ENCODE measurements at regions not wholly inside any gene's neighbourhood (a gene's known extent, or its start where the extent isn't known, plus 50 kb on each side); places are given as distances from the start of the nearest gene placed in this dataset.

GRCh38 chr6:132096245-132096644 lies 145.1 kb upstream of the CCN2 start:
- POLR2A ChIA-PET (ENCODE audit: unreplicated experiment): no interaction called here

More at GRCh38 chr6:132096245-132096644, 145.1 kb upstream of the CCN2 start:
- CTCF ChIA-PET: interaction anchor here (0.6 kb wide), 1 partner anchor 67 kb away, joined by 3 read pairs; no protein-coding TSS in a partner anchor
- Histone ChIP-seq H3K18ac (ENCODE audit: low read depth, low read length) (0 out of 2 replicates have a peak overlapping the region, but pooled peaks have one; percentile 1), H4K20me1 (ENCODE audit: insufficient read depth, low read length) (no peaks in the 10 kb centered on the region), H3K4ac (ENCODE audit: low read depth, low read length) (peak overlapping the region; percentile 15; the same call in 1 of the 2 replicates), H3K9me3 (ENCODE audit: control insufficient read depth, insufficient read depth, low read length) (no peaks in the 10 kb centered on the region), H4K8ac (ENCODE audit: low read depth in 2 of 2, low read length in 2 of 2) (no peak overlapping the region), H3K27me3 (ENCODE audit: control insufficient read depth, insufficient read depth, low read length) (no peaks in the 10 kb centered on the region), H3K9ac (ENCODE audit: low read depth, low read length) (no peak overlapping the region), H3K4me2 (ENCODE audit: low read depth, low read length) (no peak overlapping the region), H3K56ac (ENCODE audit: extremely low read depth, insufficient read depth, low read length) (no peak overlapping the region), H3K79me1 (ENCODE audit: low read depth in 1 of 2, low read length in 2 of 2) (no peaks in the 10 kb centered on the region), H2AK5ac (ENCODE audit: low read depth, low read length) (peak overlapping the region; percentile 1; the same call in 1 of the 2 replicates), H2AK9ac (replicated peaks; ENCODE audit: low read depth, low read length, poor library complexity) (no peak overlapping the region), H2BK20ac (ENCODE audit: low read depth, low read length) (peak overlapping the region; percentile 8; the same call in 1 of the 2 replicates), H3K27ac (ENCODE audit: insufficient read depth, low read length) (no peak overlapping the region), H3K23ac (ENCODE audit: low read depth, low read length) (no peak overlapping the region), H2BK15ac (ENCODE audit: low read depth, low read length) (peak overlapping the region; percentile 7; the same call in 1 of the 3 replicates), H3K4me3 (ENCODE audit: insufficient read depth, low read depth, low read length) (no peak overlapping the region), H2BK5ac (ENCODE audit: low read depth, low read length, poor library complexity, severe bottlenecking) (no peak overlapping the region), H3K36me3 (ENCODE audit: control insufficient read depth, insufficient read depth, low read length) (no peaks in the 10 kb centered on the region), H3K14ac (replicated peaks; ENCODE audit: low read depth, low read length) (no peak overlapping the region), H2BK120ac (ENCODE audit: low read depth, low read length) (no peak overlapping the region; the same call in 1 of the 2 replicates), H4K5ac (ENCODE audit: low read depth, low read length) (no peak overlapping the region), H3K9me1 (ENCODE audit: insufficient read depth, low read length) (no peaks in the 10 kb centered on the region), H2AFZ (replicated peaks; ENCODE audit: low read length, poor library complexity) (peak overlapping the region; percentile 40), H4K91ac (ENCODE audit: insufficient read depth, low read depth, low read length) (no peak overlapping the region), H3K4me1 (ENCODE audit: control insufficient read depth, insufficient read depth, low read length) (peaks cover 4% of the 10 kb centered on the region; the same call in 1 of the 2 replicates)
- no peak for DNase-seq
- ATAC-seq (ENCODE audit: low read depth): no peak
- no CpG with 5 or more reads among the region's 3 CpGs for WGBS, 2 experiments (ENCODE audit: extremely low coverage in 2 of 2, insufficient read length in 1 of 2)
- BruUV-seq (replicated peaks): no TSS peak
- in situ Hi-C loops (cut with MboI; ENCODE audit: low sequenced_read_pairs): no loop called here
- TF ChIP-seq MAZ (IDR thresholded peaks at IDR 0.05; ENCODE audit: borderline replicate concordance, low read depth, low read length) (no peak), POLR2A (IDR thresholded peaks at IDR 0.05; ENCODE audit: low read depth, low read length) (no peak), MAFK (IDR thresholded peaks at IDR 0.05; ENCODE audit: low read depth, low read length) (no peak), FOS (IDR thresholded peaks at IDR 0.05; ENCODE audit: low read depth, low read length) (no peak), RAD21 (IDR thresholded peaks at IDR 0.05; ENCODE audit: low read length) (no peak), BHLHE40 (IDR thresholded peaks at IDR 0.05; ENCODE audit: low read depth, low read length) (no peak), RFX5 (IDR thresholded peaks at IDR 0.05; ENCODE audit: low read depth, low read length) (no peak)
- dilution Hi-C loops (cut with HindIII; ENCODE audit: low sequenced_read_pairs, unreplicated experiment): no loop called here
- intact Hi-C loops (cut with micrococcal nuclease): no loop called here

Data from IMR-90 (cell line).